Right renal cortex interstitium (tissue), 3 donors: ENCODE measurements at regions not wholly inside any gene's neighbourhood (a gene's known extent, or its start where the extent isn't known, plus 50 kb on each side); places are given as distances from the start of the nearest gene placed in this dataset.
A peak's percentile ranks its signal among the peaks of the same experiment; 100 is the strongest.

Source experiments
- DNase-seq, 3 donors: peaks; one replicate each; pipeline ENCODE4 v3.0.0-alpha.2; 2013; ENCODE audit warnings: low read depth in 3 of 3, low spot score in 2 of 3

DNA sequence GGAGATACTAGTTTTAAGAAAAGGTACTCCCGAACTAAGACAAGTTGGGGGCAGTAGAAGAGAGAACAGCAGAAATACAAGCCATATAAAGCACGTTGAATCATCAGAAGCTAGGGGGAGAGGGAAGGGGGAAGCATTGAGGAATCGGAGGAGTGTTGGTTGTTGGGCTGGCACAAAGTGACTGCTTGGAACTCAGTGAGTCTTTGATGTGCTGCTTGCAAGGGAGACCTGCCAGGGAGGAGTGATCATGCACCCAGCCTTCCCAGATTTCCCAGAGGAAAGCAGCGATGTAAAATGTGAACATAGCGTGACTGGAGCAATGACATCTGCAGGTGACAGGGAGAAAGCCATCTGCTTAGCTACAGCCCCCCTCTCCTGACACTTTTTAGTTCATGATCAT lies 192.4 kb upstream of the IL12A start:
- no peak for DNase-seq

DNA sequence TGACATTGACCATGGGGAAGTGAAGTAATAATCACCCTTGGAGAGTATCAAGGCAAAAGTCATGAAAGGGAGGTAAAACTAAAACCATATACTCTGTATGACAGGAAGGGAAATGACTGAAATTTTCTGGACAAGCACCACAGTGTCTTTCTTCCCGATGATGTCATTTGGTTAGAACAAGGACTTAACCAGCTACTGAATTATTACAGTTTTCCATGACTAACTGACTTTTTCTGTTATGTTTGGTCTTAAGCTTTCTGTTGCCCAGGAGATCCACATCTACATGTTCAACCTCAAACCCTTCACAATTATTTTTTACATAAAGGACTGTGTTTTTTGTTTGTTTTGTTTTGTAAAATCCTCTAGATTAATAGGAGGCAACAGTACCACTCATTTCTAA lies 191.9 kb upstream of the IL12A start:
- no peak for DNase-seq

DNA sequence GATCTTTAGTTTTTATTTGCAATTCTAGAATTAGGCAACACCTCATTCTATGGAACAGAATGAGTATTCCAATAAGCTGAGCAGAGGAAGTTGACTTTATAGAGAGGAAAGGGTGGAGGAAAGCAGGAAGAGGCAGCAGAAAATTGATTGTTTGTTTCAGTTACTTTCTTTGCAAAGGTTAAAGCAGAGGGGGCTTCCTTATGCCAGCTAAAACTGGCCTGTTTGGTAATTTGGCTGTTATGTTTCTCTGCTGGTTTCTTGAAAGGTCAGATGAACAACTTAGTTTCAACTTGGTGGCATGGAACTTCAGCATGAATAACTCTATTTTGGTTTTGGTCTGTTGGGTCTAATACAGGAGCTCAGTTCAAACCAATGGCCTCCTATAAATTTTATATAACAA lies 190.9 kb upstream of the IL12A start:
- DNase-seq, result no peak

DNA sequence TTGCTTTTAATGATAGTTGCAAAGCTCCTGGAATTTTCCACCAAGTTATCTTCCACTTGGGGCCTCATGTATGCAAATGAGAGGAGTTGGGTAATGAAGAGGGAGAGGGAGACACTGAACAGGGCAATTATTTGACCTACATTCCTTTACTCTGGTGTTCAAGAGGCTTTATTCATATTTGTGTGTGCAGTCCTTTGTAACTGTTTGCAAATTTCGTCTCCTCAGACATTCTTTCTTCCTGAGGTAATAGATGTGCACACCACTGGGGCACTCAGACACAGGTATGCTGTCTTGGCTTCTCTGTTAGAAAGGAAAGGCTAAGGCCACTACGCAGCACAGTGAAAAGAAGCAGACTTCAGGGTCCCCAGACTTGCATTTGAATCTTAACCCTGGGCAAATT lies 189.7 kb upstream of the IL12A start:
- DNase-seq, result no peak

DNA sequence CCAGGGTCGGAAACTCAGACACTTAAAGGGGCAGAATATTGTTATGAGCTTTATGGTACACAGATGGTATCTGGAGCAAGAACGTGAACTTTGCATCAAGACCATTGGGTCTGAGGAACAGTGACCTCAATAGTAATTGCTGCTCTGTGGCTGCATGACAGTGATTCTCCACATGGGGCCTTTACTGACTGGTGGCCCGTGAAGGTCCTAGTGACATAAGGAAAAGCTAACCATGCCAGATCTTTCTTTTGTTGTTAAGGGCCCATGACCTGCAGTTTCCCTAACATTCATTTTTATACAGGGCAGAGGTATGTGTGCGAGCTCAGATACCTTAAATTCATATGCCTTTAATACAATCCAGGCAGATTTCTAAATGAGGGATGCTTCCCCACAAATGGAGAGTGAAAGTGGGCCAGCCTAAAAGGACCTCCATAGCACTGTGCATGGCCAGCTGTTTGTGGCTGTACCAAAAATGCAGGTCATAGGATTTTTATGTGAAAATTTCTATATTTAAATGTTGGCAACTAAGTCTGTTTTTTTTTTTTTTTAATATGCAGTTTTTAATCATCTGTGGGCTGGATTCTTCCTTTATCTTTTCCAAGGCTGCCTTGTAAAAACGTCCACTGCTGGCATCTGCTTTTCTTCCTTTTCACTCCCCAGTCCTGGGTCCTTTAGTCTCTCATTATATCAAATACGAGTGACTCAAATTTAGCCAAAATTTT lies 188.0 kb upstream of the IL12A start:
- DNase-seq, result no peak

DNA sequence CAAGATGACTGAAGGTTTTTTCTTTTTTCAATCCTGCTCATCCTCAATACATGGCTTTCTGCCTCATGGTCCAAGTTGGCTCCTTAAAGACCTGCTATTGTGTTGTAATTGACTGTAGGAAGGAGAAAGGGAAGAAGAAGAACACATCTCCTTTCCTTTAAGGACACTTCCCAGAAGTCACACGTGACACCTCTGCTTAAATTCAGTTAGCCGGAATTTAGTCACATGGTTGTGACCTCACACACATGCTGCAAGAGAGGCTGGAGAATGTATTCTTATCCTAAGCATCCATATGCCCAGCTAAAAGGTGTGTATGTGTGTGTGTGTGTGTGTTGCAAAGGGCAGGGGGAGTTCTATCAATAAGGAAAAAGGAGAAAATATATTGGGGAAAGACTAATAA lies 185.8 kb upstream of the IL12A start:
- DNase-seq, result no peak

DNA sequence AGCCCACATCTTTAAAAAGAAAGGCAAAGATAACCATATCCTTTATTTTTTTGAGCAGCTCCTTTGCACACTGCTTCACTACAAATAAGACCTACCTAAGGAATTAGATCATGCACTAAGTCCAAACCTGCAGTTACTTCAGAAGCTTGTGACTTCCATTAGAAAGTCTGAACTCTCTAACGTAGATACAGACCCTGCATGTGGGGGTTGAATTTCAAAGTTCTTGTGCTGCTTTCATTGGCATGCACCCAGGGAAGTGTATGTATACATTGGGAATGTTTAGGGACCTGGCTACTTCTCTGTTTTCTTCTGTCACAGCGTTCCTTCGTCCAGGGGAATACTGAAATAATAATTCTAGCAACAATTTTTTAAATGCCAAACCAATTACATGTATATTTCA lies 185.2 kb upstream of the IL12A start:
- DNase-seq, result no peak

DNA sequence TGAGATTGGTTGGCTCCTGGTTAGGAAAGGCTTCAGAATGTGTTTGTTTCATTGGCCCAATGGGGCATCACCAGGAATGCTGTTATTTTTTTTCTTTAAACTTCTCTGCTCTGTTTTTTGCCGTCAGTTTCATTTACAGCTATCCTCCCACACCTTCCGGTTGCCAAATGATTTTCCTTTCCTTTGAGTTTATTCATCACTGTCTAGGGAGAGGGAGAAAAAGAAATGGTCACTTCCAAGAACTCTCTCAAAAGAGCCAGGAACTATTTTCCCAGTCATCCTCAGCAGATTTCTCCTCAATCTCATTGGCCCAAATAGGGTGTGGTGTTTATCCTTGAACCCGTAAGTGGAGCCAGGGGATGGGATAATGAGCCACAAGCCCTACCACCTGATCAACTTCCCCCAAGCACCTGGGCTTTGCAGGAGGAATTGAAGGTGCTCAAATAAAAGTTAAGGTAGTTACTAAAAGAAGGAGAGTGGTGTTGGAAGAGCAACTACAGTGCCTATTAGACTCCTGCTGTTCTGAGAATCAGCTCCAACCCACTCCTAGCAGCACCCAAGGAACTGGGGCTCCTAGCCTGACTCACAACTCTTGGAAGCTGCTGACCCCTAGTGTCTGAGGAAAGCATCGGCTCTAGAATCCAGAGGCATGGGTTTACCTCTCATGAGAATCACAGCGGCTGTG lies 183.8 kb upstream of the IL12A start:
- DNase-seq, result peak; percentile 64 to 70 (median 65)

DNA sequence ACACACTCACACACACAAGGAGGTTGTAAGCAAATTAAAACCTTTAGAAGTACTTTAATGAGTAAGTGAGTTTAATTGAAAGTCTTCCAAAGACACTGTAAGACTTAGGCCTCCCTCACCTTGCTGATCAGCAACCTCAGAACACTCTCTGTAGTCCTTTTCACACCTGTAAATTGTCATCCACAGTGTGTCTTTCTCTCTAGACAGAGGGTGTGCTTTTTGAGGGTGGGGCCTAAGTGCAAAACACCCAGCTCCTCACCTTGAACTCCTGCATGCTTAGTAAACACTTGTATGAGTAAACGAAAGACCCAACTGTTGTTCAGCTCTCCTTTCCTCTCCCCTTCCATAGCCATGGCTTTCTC lies 183.2 kb upstream of the IL12A start:
- no peak for DNase-seq

DNA sequence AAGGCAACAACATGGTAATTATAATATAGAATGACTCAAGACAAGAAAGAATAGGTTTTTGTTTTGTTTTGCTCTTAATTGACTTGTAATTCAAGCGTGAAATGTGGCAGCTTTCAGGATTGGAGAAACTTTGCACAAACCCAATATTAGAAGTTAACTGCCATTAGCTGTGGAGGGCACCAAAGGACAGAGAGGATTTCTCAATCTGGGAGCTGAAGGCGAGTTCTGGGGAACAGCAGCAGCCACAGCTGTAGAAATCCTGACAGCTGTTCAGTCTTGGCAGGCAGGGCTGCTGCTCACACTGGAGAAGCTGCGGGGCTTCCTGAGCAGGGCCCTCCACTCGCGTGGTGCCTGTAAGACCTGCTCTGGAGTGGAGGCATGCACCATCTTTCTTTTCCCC lies 182.2 kb upstream of the IL12A start:
- DNase-seq, result no peak

DNA sequence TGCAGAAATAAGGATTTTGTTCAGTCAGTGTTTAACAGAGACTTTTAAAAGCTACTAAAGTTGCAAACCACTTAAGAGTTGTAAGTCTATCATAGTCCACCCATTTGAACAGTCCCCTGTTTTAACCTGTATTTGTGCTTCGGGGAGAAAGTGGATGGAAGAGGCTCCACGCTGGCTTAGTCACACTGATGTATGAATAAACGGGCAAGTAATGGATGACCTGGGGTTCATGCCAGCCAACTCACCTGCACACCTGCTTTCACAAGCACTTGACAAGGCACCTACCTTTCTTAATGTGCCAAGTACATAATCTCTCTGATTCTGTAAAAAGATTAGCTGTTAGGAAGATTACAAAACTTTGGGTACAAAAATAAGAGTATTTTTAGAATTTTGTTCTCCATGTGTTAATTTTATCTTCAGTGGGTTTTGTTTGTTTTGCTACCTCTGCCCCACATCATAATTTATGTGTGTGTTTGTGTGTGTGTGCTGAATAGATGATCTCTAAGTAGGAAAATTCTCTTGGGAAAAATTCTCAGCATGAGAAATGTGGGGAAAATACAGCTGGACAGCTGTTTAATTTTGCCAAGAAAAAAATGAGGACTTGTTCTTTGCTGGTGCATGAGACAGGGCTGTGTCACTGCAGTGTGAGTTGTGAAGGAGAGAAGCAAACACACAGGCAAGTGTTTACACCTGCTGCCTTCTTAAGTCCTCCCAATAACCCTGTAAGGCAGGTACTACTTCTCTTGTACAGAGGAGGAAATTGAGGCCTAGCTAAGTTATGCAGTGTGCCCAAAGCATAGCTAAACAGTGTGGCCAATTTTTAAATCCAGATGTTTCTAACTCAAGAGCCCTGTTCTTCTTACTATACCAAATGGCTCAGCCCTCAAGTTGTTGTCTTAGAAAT lies 181.2 kb upstream of the IL12A start:
- no peak for DNase-seq

DNA sequence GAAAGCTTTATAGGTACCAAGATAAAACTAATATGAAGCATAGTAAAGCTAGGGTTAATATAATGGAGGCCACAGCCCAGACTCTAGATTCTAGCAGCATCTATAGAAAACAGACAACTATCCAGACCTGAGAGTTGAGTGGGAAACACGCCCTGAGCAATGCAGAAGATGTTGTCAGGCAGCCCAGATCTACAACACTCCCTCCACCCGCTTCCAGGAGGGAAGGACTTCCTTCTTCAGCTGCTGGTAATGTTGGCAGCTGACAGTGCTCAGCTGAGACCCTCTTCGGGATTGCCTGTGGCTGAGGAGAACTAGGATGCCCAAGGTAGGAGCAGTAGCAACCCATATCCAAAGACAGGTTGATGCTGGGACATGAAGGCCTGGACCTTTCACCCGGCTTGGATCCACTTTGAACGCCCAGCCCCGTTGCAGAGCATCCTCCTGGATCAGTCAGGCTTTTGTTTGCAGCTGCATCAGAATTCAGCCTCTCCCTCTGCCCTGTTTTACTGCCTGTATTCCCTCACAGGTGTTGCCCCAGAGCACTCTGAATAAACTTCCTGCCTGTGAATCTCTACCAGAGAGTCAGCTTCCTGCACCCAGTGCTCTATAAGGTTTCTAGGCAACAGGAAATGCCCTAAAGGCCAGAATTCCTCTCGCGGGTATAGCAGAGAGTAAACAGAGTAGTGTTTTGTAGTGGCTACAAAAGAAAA lies 174.7 kb upstream of the IL12A start:
- DNase-seq, result no peak

DNA sequence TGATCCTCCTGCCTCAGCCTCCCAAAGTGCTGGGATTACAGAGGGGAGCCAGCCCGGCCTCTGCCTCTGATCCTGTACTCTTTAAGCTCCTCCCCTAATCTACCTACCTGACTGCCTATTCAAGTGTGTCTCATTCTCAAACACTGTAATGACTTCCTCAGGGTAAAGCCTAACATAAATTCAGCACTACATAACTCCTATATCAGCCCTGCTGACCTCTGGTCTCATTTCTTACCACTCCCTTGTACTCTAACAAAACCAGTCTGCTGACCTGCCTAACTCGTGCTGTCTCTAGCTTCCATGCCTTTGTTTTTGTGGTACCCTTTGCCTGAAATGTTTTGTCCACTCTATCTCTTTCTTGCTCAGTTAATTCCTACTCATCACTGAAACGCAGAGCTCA lies 172.1 kb upstream of the IL12A start:
- no peak for DNase-seq

DNA sequence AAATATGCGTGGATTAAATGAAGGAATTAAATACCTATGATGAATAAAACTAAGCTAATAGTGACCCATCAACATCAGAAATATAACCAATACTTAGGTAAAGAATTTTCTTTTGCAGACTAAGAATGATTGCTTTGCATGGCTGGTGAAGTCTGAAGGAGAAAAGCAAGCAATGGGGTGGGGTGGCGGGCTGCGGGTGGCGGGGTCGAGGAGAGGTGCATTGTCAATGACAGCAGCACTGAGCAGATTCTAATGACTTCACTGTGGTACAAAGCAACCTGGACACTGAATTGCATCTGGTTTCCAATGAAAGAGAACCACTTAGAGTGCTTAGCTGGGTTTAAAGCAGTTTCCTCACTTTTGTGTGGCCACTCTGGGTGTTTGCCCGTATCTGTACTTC lies 171.5 kb upstream of the IL12A start:
- no peak for DNase-seq

DNA sequence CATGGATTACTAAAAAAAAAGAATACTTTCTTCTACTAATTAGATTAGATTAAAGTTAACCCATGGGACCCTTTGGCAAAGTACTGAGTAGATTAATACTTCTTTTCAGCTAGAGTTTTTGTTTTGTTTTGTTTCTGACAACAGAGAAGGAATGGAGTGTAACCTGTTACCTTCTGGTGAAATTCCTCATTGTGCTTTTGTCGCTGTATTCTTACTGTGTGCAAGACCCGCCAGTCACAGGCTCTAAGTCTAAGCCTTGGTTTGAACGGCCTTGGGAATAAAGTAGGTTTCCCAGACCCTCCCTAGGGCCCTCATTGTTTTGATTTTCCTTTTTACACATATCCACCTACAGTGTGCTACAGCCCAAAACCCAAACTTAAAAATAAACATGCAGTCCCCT lies 171.1 kb upstream of the IL12A start:
- no peak for DNase-seq

DNA sequence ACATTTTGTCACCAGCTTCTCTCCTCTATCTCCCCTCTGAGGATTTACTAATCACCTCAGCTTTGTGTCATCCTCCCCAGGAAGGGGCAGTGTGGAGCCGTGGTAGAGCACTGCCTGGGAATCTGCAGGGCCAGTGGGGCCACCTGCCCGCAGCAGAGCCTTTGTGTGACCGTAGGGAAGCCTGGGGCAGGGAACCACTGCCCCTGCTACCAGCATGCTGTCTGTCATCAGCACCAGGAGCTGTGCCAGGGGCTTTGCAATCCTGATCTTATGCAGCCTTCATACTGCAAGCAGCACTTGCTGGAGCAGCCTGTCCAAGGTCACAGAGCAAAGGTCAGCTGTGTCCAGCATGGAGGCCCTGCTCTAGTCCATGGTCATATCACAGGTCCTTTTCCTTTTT lies 170.2 kb upstream of the IL12A start:
- DNase-seq, result no peak

DNA sequence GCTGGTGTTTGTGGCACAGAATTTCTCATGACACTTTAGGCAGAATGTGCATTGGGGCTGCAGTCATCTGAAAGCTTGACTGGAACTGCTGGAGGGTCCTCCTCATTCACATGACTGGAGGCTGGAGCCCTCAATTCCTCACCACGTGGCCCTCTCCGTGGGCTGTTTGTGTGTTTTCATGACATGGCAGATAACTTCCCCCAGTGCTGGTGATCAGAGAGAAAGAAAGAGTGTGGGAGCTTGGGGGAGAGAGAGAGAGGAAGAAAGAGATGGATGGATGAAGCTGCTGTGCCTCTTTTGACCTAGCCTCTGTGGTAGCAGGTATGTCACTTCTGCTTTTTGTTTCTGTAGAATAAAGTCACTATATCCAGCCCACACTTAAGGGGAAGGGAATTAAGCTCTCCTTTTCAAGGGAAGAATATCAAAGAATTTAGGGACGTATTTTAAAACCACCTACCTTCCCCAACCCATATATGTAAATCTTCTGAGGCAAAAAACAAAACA lies 169.6 kb upstream of the IL12A start:
- no peak for DNase-seq

DNA sequence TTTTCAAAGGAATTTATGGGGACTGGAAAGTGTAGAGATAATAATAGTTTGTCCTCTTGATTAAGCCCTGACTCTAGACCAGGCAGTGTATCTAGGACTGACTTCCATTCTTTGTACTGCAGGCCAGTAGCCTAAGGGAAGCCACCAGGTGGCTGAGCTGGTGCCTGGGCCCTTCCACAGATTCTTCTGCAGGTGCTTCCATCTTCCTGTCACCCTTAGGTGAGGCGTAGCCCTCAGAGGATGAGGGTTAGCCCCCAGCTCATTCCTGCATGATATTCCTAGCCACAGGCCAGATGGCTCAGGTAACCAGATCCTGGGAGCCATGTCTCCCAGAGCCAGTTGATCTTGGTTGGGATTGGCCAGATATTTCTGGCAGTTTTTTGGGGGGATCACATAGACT lies 169.0 kb upstream of the IL12A start:
- no peak for DNase-seq

DNA sequence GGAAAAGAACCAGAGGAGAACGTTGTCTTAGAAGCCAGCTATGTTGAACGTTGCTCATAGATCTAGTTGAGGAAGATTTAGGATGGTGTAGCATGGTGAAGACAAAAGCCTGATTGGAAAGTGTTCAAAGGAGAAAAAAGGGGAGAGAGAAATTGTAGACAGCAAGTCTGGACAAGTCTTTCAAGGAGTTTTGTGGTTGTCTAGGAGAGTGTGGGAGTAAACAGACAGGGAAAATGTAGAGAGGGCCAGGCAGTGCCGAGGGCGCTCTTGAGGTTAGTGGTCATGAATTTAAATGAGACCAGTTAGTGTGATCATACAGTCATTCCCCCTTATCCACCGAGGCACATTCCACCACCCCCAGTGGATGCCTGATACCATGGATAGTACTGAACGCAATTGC lies 167.5 kb upstream of the IL12A start:
- DNase-seq, result no peak

DNA sequence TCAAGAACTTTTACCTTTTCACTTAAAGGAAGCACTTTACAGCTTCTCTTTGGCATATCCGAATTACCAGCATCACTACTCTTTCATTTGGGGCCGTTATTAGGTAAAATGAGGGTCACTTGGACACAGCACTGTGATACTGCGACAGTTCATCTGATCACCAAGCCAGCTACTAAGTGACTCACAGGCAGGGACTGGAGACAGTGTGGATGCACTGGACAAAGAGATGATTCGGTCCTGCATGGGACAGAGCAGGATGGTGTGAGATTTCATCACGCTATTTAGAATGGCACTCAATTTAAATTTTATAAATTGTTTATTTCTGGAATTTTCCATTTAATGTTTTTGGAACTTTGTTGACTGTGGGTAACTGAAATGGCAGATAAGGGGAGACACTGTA lies 166.9 kb upstream of the IL12A start:
- no peak for DNase-seq

DNA sequence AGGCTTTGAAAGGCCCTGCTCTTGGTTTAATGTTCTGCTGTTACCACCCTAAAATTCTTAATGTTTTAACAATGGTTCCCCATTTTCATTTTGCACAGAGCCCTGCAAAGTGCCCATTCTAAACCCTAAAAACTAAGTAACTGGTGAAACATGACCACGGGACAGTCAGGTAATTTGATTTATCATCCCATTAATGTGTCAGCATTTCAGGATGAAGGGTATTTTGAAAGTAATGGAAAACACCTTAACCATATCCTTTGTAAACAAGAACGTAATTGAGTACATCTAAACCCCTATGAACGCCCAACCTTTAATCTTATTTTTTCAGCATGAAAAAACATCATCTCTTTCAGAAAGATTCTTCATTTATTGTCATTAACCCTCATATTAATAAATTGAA lies 164.9 kb upstream of the IL12A start:
- no peak for DNase-seq
